Neural cell (in vitro differentiated cells): ENCODE measurements at regions not wholly inside any gene's neighbourhood (a gene's known extent, or its start where the extent isn't known, plus 50 kb on each side); places are given as distances from the start of the nearest gene placed in this dataset.

Source experiments
- H2AFZ ChIP-seq: fragments of 200-600, 300-800 bp; sonication (generic), shearing (Covaris generic); 2 replicates; pipeline ENCODE4 v1.6.0; 2014; ENCODE audit warnings: low read depth, mild to moderate bottlenecking, antibody characterized with exemption, low read length, moderate library complexity
- H3F3A ChIP-seq: fragments of 200-600 bp; shearing (Covaris generic); 2 replicates; pipeline ENCODE4 v1.6.1; 2016; ENCODE audit warnings: mild to moderate bottlenecking, moderate library complexity, mixed read lengths, antibody characterized with exemption, low read length; ENCODE audit not compliant: insufficient read depth, poor library complexity, severe bottlenecking
- H3K27ac ChIP-seq: fragments of 200-600, 300-800 bp; sonication (generic), shearing (Covaris generic); 2 replicates; pipeline ENCODE4 v1.5.1; 2014; ENCODE audit warnings: mild to moderate bottlenecking, low read length, moderate library complexity
- H3K27me3 ChIP-seq: fragments of 300-800, 200-600 bp; sonication (generic), shearing (Covaris generic); 2 replicates; pipeline ENCODE4 v1.6.0; 2014; ENCODE audit warnings: mild to moderate bottlenecking, low read depth, low read length, moderate library complexity; ENCODE audit not compliant: insufficient read depth
- H3K36me3 ChIP-seq: fragments of 300-800, 200-600 bp; sonication (generic), shearing (Covaris generic); 2 replicates; pipeline ENCODE4 v1.5.1; 2014; ENCODE audit warnings: mild to moderate bottlenecking, antibody characterized with exemption, low read length, moderate library complexity; ENCODE audit not compliant: insufficient read depth
- H3K4me2 ChIP-seq: fragments of 300-800, 200-600 bp; sonication (generic), shearing (Covaris generic); 2 replicates; pipeline ENCODE4 v1.6.0; 2014; ENCODE audit warnings: mild to moderate bottlenecking, low read length
- H3K4me3 ChIP-seq: fragments of 300-800, 200-600 bp; sonication (generic), shearing (Covaris generic); 2 replicates; pipeline ENCODE4 v1.5.1; 2014; ENCODE audit warnings: mild to moderate bottlenecking, low read length, moderate library complexity
- H3K79me2 ChIP-seq: fragments of 200-600 bp; shearing (Covaris generic); replicated peaks from 2 replicates; pipeline ENCODE4 v1.6.0; 2014; ENCODE audit warnings: mild to moderate bottlenecking, low read length, moderate library complexity; ENCODE audit not compliant: insufficient read depth
- H3K9ac ChIP-seq: fragments of 300-800, 200-600 bp; sonication (generic), shearing (Covaris generic); 2 replicates; pipeline ENCODE4 v1.6.1; 2016; ENCODE audit warnings: mild to moderate bottlenecking, low read length, mixed read lengths
- H3K9me2 ChIP-seq: fragments of 200-600 bp; shearing (Covaris generic); 2 replicates; pipeline ENCODE4 v1.6.1; 2016; ENCODE audit warnings: mild to moderate bottlenecking, low read length, mixed read lengths; ENCODE audit not compliant: insufficient read depth
- H3K9me3 ChIP-seq: fragments of 200-600, 300-800 bp; sonication (generic), shearing (Covaris generic); 2 replicates; pipeline ENCODE4 v1.6.1; 2016; ENCODE audit warnings: mild to moderate bottlenecking, mixed run types, low read length, moderate library complexity, mixed read lengths
- H4K20me1 ChIP-seq: fragments of 200-600 bp; shearing (Covaris generic); 2 replicates; pipeline ENCODE4 v1.6.1; 2016; ENCODE audit warnings: mild to moderate bottlenecking, mixed run types; ENCODE audit not compliant: insufficient read depth
- EP300 ChIP-seq: fragments of 450-650 bp; conservative IDR thresholded peaks from 2 replicates; pipeline ENCODE4 v1.6.1; 2014; ENCODE audit warnings: antibody characterized with exemption, mild to moderate bottlenecking, moderate library complexity; ENCODE audit not compliant: poor library complexity, severe bottlenecking
- EZH2 ChIP-seq: fragments of 200-600, 300-800 bp; shearing (Covaris generic), sonication (generic); IDR thresholded peaks from 2 replicates; pipeline ENCODE4 v1.6.1; 2014; ENCODE audit warnings: antibody characterized with exemption, low read length, borderline replicate concordance, mild to moderate bottlenecking; ENCODE audit not compliant: insufficient read depth, poor library complexity, severe bottlenecking
- MXI1 ChIP-seq: fragments of 450-650 bp; conservative IDR thresholded peaks from 2 replicates; pipeline ENCODE4 v1.6.1; 2014; ENCODE audit warnings: antibody characterized with exemption, mild to moderate bottlenecking; ENCODE audit not compliant: poor library complexity, severe bottlenecking
- POLR2AphosphoS5 ChIP-seq: IDR thresholded peaks from 2 replicates; pipeline ENCODE4 v1.6.1; 2012
- RAD21 ChIP-seq: fragments of 450-650 bp; conservative IDR thresholded peaks from 2 replicates; pipeline ENCODE4 v1.6.1; 2014; ENCODE audit warnings: antibody characterized with exemption, mild to moderate bottlenecking, moderate library complexity
- SMC3 ChIP-seq: fragments of 450-650 bp; conservative IDR thresholded peaks from 2 replicates; pipeline ENCODE4 v1.6.1; 2014; ENCODE audit warnings: antibody characterized with exemption, mild to moderate bottlenecking, moderate library complexity; ENCODE audit not compliant: poor library complexity
- TAF1 ChIP-seq: IDR thresholded peaks from 2 replicates; pipeline ENCODE4 v1.6.1; 2012; ENCODE audit warnings: low read depth
- TF ChIP-seq, protein P1 (sequence below): fragments of 450-650 bp; IDR thresholded peaks from 2 replicates; pipeline ENCODE4 v1.5.1; 2014; ENCODE audit warnings: antibody characterized with exemption, mild to moderate bottlenecking, moderate library complexity; ENCODE audit not compliant: poor library complexity, severe bottlenecking
- TF ChIP-seq, protein P2 (sequence below): IDR thresholded peaks from 2 replicates; pipeline ENCODE4 v1.6.1; 2012; ENCODE audit warnings: borderline replicate concordance

DNA sequence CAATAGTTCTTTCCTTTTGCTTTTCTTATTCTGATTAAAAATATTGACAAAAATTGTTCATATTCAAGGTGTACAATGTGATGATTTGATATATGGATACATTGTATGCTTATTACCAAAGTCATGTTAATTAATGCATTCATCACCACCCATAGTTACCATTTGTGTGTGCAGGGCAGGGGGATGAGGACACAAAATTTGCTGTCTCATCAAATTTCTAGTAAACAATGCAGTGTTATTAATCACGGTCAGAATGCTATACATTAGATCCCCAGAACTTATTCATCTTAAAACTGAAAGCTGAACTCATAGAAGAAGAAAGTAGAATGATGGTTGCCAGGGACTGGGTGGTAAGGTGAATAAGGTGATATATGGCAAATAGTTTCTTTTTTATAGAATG is 303.7 kb upstream of the SLC24A2 start:
- no peak overlapping the region for H3K9ac ChIP-seq
- no peaks in the 10 kb centered on the region for H3F3A ChIP-seq
- TF ChIP-seq SMC3 (no peak), EZH2 (no peak), MXI1 (no peak), POLR2AphosphoS5 (no peak), TAF1 (no peak), RAD21 (no peak), EP300 (no peak)
- TF ChIP-seq, protein P1, sequence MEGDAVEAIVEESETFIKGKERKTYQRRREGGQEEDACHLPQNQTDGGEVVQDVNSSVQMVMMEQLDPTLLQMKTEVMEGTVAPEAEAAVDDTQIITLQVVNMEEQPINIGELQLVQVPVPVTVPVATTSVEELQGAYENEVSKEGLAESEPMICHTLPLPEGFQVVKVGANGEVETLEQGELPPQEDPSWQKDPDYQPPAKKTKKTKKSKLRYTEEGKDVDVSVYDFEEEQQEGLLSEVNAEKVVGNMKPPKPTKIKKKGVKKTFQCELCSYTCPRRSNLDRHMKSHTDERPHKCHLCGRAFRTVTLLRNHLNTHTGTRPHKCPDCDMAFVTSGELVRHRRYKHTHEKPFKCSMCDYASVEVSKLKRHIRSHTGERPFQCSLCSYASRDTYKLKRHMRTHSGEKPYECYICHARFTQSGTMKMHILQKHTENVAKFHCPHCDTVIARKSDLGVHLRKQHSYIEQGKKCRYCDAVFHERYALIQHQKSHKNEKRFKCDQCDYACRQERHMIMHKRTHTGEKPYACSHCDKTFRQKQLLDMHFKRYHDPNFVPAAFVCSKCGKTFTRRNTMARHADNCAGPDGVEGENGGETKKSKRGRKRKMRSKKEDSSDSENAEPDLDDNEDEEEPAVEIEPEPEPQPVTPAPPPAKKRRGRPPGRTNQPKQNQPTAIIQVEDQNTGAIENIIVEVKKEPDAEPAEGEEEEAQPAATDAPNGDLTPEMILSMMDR: no peak
- TF ChIP-seq, protein P2, sequence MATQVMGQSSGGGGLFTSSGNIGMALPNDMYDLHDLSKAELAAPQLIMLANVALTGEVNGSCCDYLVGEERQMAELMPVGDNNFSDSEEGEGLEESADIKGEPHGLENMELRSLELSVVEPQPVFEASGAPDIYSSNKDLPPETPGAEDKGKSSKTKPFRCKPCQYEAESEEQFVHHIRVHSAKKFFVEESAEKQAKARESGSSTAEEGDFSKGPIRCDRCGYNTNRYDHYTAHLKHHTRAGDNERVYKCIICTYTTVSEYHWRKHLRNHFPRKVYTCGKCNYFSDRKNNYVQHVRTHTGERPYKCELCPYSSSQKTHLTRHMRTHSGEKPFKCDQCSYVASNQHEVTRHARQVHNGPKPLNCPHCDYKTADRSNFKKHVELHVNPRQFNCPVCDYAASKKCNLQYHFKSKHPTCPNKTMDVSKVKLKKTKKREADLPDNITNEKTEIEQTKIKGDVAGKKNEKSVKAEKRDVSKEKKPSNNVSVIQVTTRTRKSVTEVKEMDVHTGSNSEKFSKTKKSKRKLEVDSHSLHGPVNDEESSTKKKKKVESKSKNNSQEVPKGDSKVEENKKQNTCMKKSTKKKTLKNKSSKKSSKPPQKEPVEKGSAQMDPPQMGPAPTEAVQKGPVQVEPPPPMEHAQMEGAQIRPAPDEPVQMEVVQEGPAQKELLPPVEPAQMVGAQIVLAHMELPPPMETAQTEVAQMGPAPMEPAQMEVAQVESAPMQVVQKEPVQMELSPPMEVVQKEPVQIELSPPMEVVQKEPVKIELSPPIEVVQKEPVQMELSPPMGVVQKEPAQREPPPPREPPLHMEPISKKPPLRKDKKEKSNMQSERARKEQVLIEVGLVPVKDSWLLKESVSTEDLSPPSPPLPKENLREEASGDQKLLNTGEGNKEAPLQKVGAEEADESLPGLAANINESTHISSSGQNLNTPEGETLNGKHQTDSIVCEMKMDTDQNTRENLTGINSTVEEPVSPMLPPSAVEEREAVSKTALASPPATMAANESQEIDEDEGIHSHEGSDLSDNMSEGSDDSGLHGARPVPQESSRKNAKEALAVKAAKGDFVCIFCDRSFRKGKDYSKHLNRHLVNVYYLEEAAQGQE: no peak

DNA sequence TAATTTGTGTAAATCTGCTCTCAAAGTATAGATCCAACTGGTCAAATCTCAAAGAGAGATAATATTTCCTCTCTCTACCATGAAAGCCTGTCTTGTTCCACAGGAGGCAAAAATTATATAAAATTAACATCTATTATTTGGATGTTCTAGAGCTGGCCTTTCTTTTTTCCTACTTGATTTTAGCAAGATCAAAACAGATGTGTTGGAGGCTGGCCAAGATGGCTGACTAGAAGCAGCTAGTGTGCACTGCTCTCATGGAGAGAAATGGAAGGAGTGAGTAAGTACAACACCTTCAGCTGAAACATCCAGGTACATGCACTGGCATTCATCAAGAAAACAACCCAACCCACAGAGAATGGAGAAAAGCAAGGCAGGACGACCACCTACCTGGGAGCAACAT is 298.6 kb upstream of the SLC24A2 start:
- TF ChIP-seq SMC3: no peak
- TF ChIP-seq TAF1: no peak
- no peak for TF ChIP-seq POLR2AphosphoS5
- TF ChIP-seq, protein P1: no peak
- no peak for TF ChIP-seq EP300
- TF ChIP-seq MXI1: no peak
- TF ChIP-seq RAD21: no peak
- TF ChIP-seq, protein P2: no peak
- TF ChIP-seq EZH2: no peak
- Histone ChIP-seq H3K27me3 (no peaks in the 10 kb centered on the region), H3K9ac (no peak overlapping the region), H3K79me2 (no peaks in the 10 kb centered on the region), H3K27ac (no peak overlapping the region), H3K9me2 (no peaks in the 10 kb centered on the region), H3K9me3 (no peaks in the 10 kb centered on the region), H2AFZ (no peak overlapping the region), H3K4me3 (no peak overlapping the region), H3K4me2 (no peak overlapping the region), H3K36me3 (no peaks in the 10 kb centered on the region), H4K20me1 (no peaks in the 10 kb centered on the region), H3F3A (no peaks in the 10 kb centered on the region)

More for the DNA sequence above, 303.7 kb upstream of the SLC24A2 start:
- Histone ChIP-seq H3K4me2 (no peak overlapping the region), H3K9me3 (no peaks in the 10 kb centered on the region), H3K27me3 (no peaks in the 10 kb centered on the region), H4K20me1 (no peaks in the 10 kb centered on the region), H3K9me2 (no peaks in the 10 kb centered on the region), H3K79me2 (no peaks in the 10 kb centered on the region), H2AFZ (no peak overlapping the region), H3K36me3 (no peaks in the 10 kb centered on the region), H3K4me3 (no peak overlapping the region), H3K27ac (no peak overlapping the region)
